Lung (tissue), 11 donors: ENCODE measurements at regions not wholly inside any gene's neighbourhood (a gene's known extent, or its start where the extent isn't known, plus 50 kb on each side); places are given as distances from the start of the nearest gene placed in this dataset.

Experiments
- ATAC-seq: fragments of 200-7000 bp; cut with Tn5 transposase; one replicate; pipeline ENCODE4 v1.9.1; 2020; ENCODE audit warnings: moderate number of reproducible peaks; ENCODE audit not compliant: insufficient read depth, low FRiP score
- DNase-seq, 3 donors: peaks; one replicate each; pipeline ENCODE4 v3.0.0-alpha.2; 2013 to 2017
- H3K27ac ChIP-seq, 2 donors: one replicate each; pipeline ENCODE4 v1.5.1; 2013; ENCODE audit warnings: mild to moderate bottlenecking in 2 of 2, moderate library complexity in 2 of 2, control low read depth in 1 of 2, inconsistent platforms in 1 of 2, low read depth in 1 of 2, low read length in 1 of 2
- H3K27me3 ChIP-seq, 3 donors: one replicate each; pipeline ENCODE4 v1.5.1; 2013; ENCODE audit warnings: low read length in 2 of 3; ENCODE audit not compliant: control insufficient read depth in 3 of 3, insufficient read depth in 3 of 3
- H3K36me3 ChIP-seq, 4 donors: one replicate each; pipeline ENCODE4 v1.5.1; 2013; ENCODE audit warnings: low read length in 4 of 4, mild to moderate bottlenecking in 1 of 4, moderate library complexity in 1 of 4; ENCODE audit not compliant: control insufficient read depth in 4 of 4, insufficient read depth in 4 of 4
- H3K4me1 ChIP-seq, 5 donors: one replicate each; pipeline ENCODE4 v1.5.1; 2013; ENCODE audit warnings: low read length in 5 of 5, mild to moderate bottlenecking in 2 of 5, moderate library complexity in 1 of 5; ENCODE audit not compliant: control insufficient read depth in 5 of 5, insufficient read depth in 5 of 5
- H3K4me3 ChIP-seq: one replicate; pipeline ENCODE4 v1.5.1; 2013; ENCODE audit warnings: mild to moderate bottlenecking, control low read depth, moderate library complexity
- H3K9ac ChIP-seq, 2 donors: one replicate each; pipeline ENCODE4 v1.5.1; 2013; ENCODE audit warnings: low read length in 2 of 2, control low read depth in 1 of 2; ENCODE audit not compliant: insufficient read depth in 1 of 2
- H3K9me3 ChIP-seq, 4 donors: one replicate each; pipeline ENCODE4 v1.5.1; 2013; ENCODE audit warnings: low read length in 3 of 4, mild to moderate bottlenecking in 1 of 4, moderate library complexity in 1 of 4; ENCODE audit not compliant: control insufficient read depth in 4 of 4, insufficient read depth in 3 of 4
- CTCF ChIP-seq: IDR thresholded peaks from 2 replicates; pipeline ENCODE4 v1.5.1; 2012; ENCODE audit warnings: mild to moderate bottlenecking; ENCODE audit errors: control extremely low read depth, extremely low read depth
- WGBS, 2 donors: extraction: QIAGEN DNeasy Blood & Tissue Kit; methylation state at CpG; one replicate each; pipeline ENCODE4 v1.1.7; 2013; 5-methylcytosine and 5-hydroxymethylcytosine counted together
- donor health status: control.
- donor health status: control.
- donor health status: Bipolar disorder and iron deficiency.
- donor health status: healthy.
- donor health status: DM: yes; HTN: yes; CAD: no.

- no peaks in the 10 kb centered on the region for H3K4me1 ChIP-seq
- no peak for ATAC-seq
- H3K9me3 ChIP-seq = peaks cover 0 to 6% (median under 1%) of the 10 kb centered on the region in 4 donors
- no peak overlapping the region for H3K4me3 ChIP-seq
- WGBS, 2 donors = 92 to 93% methylated on average over 3 of the region's 3 CpGs
- H3K36me3 ChIP-seq = no peaks in the 10 kb centered on the region
- no peak for DNase-seq
- no peaks in the 10 kb centered on the region for H3K27me3 ChIP-seq
- no peak overlapping the region for H3K9ac ChIP-seq
- no peak overlapping the region for H3K27ac ChIP-seq
- no peak for TF ChIP-seq CTCF
Measured at GRCh38 chr12:20248646-20249045, 119.7 kb upstream of the PDE3A start.

- Histone ChIP-seq H3K4me1 (no peaks in the 10 kb centered on the region), H3K27me3 (no peaks in the 10 kb centered on the region), H3K27ac (no peak overlapping the region), H3K9ac (no peak overlapping the region), H3K4me3 (no peak overlapping the region), H3K36me3 (no peaks in the 10 kb centered on the region), H3K9me3 (peaks cover 0 to 6% (median under 1%) of the 10 kb centered on the region in 4 donors)
- no peak for TF ChIP-seq CTCF
- WGBS, 2 donors = 94 to 95% methylated on average over 1 of the region's 1 CpG
- ATAC-seq (no peak), DNase-seq (no peak)
Measured at GRCh38 chr12:20250761-20251160, 117.6 kb upstream of the PDE3A start.

- no peak for ATAC-seq
- Histone ChIP-seq H3K36me3 (no peaks in the 10 kb centered on the region), H3K4me1 (no peaks in the 10 kb centered on the region), H3K27ac (no peak overlapping the region), H3K9me3 (no peaks in the 10 kb centered on the region), H3K27me3 (no peaks in the 10 kb centered on the region), H3K4me3 (no peak overlapping the region), H3K9ac (no peak overlapping the region)
- DNase-seq = no peak
- no peak for TF ChIP-seq CTCF
Measured at GRCh38 chr12:20257311-20257710, 111.0 kb upstream of the PDE3A start.

GRCh38 chr12:20259786-20260185, 108.6 kb upstream of the PDE3A start:
- no peaks in the 10 kb centered on the region for H3K36me3 ChIP-seq
- WGBS, 2 donors = 84 to 89% methylated on average over 2 of the region's 2 CpGs
- no peak overlapping the region for H3K27ac ChIP-seq
- TF ChIP-seq CTCF = no peak
- no peaks in the 10 kb centered on the region for H3K4me1 ChIP-seq
- DNase-seq (no peak), ATAC-seq (no peak)
- no peaks in the 10 kb centered on the region for H3K9me3 ChIP-seq
- no peak overlapping the region for H3K9ac ChIP-seq
- no peaks in the 10 kb centered on the region for H3K27me3 ChIP-seq
- no peak overlapping the region for H3K4me3 ChIP-seq
